ENCODE measurements at regions not wholly inside any gene's neighbourhood (a gene's known extent, or its start where the extent isn't known, plus 50 kb on each side); places are given as distances from the start of the nearest gene placed in this dataset.
A peak's percentile ranks its signal among the peaks of the same experiment; 100 is the strongest.

- no peak for DNase-seq (ENCODE audit: low read depth)
Measured at GRCh38 chr4:148813289-148813688, 371.1 kb upstream of the NR3C2 start.

GRCh38 chr4:148812101-148812500 is 369.9 kb upstream of the NR3C2 start:
- no peak for DNase-seq (ENCODE audit: low read depth)

DNA sequence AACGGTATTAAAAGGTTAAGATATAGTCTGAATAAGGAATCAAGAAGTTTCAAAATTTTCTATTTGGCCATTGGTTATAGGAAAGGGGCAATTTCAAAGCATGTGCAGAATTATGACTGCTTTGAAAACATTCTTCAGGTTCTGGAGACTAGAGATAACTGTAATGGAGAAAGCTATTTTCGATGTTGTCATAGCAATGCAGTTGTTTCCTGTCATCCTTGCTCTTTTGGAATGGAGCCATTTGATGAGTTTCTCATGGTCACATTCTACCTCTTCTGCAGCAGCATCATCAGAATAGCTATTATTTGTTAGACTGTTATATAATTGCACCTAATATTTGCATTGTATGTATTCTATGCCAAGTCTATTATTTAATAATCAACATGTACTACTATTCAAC is 368.2 kb upstream of the NR3C2 start:
- DNase-seq (ENCODE audit: low read depth), result no peak

DNA sequence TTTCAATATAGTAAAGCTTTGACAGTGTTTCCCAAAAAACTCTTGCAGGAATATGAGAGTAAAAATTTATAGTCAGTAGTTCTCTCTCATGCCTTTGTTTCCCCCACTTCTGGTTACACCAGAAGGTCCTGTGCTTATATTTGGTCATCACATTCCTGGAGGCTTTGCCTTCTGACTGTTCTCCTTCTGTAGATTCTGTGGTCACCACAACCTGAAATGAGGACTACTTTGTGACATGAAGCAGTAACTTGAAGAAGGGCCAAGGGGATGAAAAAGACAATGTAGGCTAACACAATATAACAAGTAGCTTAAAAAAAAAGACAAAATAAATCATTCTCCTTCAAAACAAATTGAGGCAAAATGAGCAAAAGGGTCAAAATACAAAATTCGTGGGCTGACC is 366.2 kb upstream of the NR3C2 start:
- no peak for DNase-seq (ENCODE audit: low read depth)

GRCh38 chr4:148800940-148801339 is 358.7 kb upstream of the NR3C2 start:
- DNase-seq (ENCODE audit: low read depth), result no peak

DNA sequence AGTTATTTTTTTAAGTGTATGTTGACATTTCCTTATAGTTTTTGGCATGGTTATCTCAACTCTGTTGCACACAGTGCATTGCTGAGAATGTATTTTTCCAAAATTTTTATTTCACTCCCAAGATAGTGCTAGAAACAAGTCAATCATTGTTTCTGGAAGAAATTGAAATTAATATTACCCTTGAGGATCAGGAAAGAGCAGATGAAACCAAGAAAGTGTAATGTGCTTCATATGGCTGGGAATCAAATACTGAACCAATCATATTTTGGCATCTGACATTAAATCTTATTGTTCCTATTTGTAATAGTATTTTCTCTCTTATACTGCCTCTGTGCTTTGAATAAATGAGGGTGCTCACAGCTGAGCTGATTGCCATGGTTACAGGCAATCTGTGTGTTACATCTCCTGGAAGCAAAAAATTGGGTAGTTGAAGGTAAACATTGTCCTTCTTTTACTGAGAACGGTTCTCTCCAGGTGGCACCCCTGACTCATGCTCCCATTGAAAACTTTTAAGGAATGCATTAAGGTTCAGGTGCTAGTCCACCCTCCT is 358.2 kb upstream of the NR3C2 start:
- no peak for DNase-seq (ENCODE audit: low read depth)

DNA sequence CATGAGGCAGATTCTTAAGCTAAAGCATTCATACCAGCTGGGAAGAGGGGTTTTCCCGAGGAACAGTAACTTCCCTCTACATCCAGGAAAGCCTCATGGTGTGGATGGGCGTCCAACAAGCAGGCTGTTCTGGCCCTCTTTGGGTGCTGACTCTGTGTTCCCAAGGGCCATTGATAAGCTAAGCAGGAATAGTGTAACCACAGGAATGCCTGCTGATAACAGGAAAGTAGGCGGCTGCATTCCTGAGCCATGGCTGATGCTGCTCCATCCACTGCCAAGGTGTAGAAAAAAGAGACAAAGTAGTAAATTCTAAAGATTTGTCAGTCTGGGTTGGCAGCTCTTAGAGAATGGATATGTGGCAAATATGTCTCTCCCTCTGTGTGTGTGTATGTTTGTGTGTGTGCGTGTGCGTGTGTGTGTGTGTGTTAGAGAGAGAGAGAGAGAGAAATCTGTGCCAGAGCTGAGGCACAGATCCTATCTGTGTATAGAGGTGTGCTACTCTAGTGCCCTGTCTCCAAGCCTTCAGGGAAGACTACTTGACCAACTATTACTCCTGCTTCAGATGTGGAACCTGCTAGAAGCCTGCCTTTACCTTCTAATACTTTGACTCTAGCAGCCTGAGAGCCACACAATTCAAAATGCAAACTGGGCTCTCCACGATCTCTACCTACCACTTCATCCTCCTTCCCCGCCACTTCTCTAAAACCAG is 353.1 kb upstream of the NR3C2 start:
- DNase-seq (ENCODE audit: low read depth), result peak; percentile 60

GRCh38 chr4:148793221-148793620 is 351.0 kb upstream of the NR3C2 start:
- DNase-seq (ENCODE audit: low read depth), result no peak

GRCh38 chr4:148790691-148791090 is 348.5 kb upstream of the NR3C2 start:
- no peak for DNase-seq (ENCODE audit: low read depth)

- DNase-seq (ENCODE audit: low read depth), result no peak
Measured at GRCh38 chr4:148790246-148790645, 348.0 kb upstream of the NR3C2 start.

DNA sequence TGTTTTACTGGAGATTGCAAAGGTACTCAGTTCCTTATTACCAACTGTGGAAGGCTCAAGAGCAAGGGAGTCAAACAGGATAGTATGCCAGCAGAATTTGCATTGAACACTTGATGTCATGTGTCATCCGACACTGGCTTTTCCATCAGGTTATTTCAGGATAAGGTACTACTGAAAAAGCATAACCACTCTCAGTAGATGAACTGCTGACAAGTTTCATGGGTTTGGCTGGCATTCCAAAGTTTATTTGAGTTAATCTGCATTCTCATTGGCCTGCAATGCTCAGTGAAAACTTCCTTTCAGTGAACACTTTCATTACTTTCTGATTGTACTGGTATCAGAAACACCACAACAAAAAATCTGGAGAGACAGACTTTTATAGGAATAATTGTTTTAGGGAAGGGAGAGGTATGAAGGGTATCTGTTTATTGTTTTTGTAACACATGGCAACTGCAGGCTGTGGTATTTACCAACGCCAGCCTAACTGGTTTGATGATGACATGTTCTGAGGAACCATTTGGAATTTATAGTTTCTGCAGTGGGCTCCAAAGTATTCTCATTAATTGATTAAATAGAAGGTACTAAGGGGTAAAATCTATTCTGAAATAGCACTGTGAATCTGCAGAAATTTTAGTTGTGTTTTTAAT is 345.7 kb upstream of the NR3C2 start:
- DNase-seq (ENCODE audit: low read depth), result no peak

- DNase-seq (ENCODE audit: low read depth), result no peak
Measured at GRCh38 chr4:148787285-148787684, 345.1 kb upstream of the NR3C2 start.

DNA sequence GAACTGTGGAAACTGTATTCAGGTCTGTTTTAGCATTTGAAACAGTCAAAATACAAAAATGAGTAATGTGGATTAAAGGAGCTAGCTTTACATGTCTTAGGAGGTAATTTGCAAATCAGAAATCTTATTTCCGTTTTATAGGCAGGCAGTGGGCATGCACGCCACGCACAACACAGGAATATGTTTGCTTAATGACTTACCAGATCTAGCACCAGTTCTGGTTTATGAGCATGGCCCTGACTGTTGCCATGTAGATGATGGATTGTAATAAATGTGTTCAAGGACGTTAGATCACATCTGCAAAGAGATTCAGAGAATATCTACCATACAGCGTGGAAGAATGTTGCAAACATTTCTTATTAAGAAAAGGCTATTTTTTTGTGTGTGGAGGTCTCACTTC is 344.5 kb upstream of the NR3C2 start:
- no peak for DNase-seq (ENCODE audit: low read depth)

DNA sequence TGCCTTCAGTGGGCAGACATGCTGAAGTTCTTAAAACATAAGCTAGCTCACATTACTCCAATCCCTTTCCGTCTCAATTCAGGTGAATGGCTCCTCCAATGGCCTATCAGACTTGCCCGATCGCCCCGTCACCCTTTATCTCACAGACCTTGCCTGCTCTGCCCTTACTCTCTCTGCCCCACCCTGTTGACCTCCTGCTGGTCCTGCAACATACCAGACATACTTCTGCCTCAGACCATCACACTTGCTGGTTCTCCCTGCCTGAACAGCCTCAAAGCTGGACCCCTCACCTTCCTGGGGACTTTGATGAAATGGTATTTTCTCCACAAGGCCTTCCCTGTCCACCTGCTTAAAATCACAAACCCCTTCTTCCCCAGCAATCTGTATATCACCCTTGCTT is 340.1 kb upstream of the NR3C2 start:
- no peak for DNase-seq (ENCODE audit: low read depth)

GRCh38 chr4:148780426-148781005 is 338.3 kb upstream of the NR3C2 start:
- no peak for DNase-seq (ENCODE audit: low read depth)

GRCh38 chr4:148779771-148780170 is 337.6 kb upstream of the NR3C2 start:
- DNase-seq (ENCODE audit: low read depth), result no peak

GRCh38 chr4:148778980-148779675 is 336.9 kb upstream of the NR3C2 start:
- DNase-seq (ENCODE audit: low read depth), result no peak

GRCh38 chr4:148776941-148777340 is 334.7 kb upstream of the NR3C2 start:
- DNase-seq (ENCODE audit: low read depth), result peak; percentile 55

DNA sequence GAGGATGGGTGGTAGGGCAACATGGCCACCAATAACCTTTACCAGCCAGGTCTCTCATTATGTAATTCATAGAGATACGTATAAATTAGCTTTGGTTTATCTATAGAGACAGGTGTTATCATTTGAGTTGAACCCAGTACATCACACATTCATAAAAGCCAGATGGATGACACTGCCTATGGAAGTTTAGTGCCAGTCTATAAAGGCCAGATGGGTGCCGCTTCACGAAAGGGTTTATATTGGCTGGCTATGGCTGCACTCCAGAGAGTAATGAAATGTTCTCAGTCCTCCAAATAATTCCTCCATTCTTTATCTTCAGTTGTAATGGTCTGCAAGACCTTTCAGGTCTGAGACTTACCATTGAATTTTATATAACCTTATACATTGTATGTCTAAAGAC is 331.9 kb upstream of the NR3C2 start:
- DNase-seq (ENCODE audit: low read depth), result no peak

- DNase-seq (ENCODE audit: low read depth), result no peak
Measured at GRCh38 chr4:148773313-148773712, 331.1 kb upstream of the NR3C2 start.

GRCh38 chr4:148770848-148771247 is 328.6 kb upstream of the NR3C2 start:
- DNase-seq (ENCODE audit: low read depth), result no peak

DNA sequence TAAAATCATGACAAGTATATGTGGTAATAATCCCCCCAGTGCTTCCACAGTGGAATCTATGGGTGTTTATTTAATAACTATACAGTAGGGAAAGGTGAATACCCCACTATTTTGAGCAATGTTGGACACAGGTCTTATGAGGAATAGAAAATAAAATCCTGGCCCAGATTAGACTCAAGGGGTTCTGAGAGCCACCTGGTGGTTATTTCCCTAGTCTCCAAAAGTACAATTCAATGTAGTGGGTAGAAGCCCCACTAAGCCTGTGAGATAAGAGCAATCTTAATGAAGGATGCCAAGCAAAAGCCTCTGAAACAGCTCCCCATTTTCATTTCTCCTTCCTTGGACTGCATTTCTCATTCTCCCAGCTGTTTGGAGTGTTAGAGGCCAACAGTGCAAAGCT is 328.2 kb upstream of the NR3C2 start:
- DNase-seq (ENCODE audit: low read depth), result no peak

GRCh38 chr4:148764720-148765119 is 322.5 kb upstream of the NR3C2 start:
- no peak for DNase-seq (ENCODE audit: low read depth)

All from non-pigmented ciliary epithelial cell (primary cell).